IMR-90 (cell line): ENCODE measurements at regions not wholly inside any gene's neighbourhood (a gene's known extent, or its start where the extent isn't known, plus 50 kb on each side); places are given as distances from the start of the nearest gene placed in this dataset.
A peak's percentile ranks its signal among the peaks of the same experiment; 100 is the strongest.

Experiments used
- ATAC-seq: fragments of 200-7000 bp; cut with Tn5 transposase; 2 replicates; pipeline ENCODE4 v1.9.1; 2020; ENCODE audit warnings: low read depth, mild to moderate bottlenecking, moderate library complexity
- BruUV-seq: library from RNA; stranded (reverse); fragments of 400-500 nt; replicated peaks from 2 replicates; lab custom pipeline; 2021; lab: Mats Ljungman, UMichigan
- CTCF ChIA-PET: fragments of 300-600 bp; formaldehyde crosslinking; extraction: SDS; loops from one replicate; lab custom pipeline; 2021; ENCODE audit warnings: antibody characterized with exemption; lab: Yijun Ruan, JAX
- POLR2A ChIA-PET: fragments of 300-600 bp; sonication (Branson Sonifier 250); formaldehyde crosslinking; loops from one replicate; lab custom pipeline; 2022; ENCODE audit warnings: antibody characterized with exemption; ENCODE audit not compliant: unreplicated experiment; lab: Charles Lee
- DNase-seq: peaks from one replicate; pipeline ENCODE4 v3.0.0; 2013
- H2AFZ ChIP-seq: replicated peaks from 2 replicates; pipeline ENCODE3; 2013; ENCODE audit warnings: low read length, mild to moderate bottlenecking; ENCODE audit not compliant: poor library complexity
- H2AK5ac ChIP-seq: 2 replicates; pipeline ENCODE4 v1.6.1; 2013; ENCODE audit warnings: low read depth, low read length, inconsistent platforms
- H2AK9ac ChIP-seq: replicated peaks from 2 replicates; pipeline ENCODE3; 2013; ENCODE audit warnings: mild to moderate bottlenecking, low read depth, low read length, moderate library complexity; ENCODE audit not compliant: poor library complexity
- H2BK120ac ChIP-seq: 2 replicates; pipeline ENCODE4 v1.6.1; 2013; ENCODE audit warnings: low read depth, low read length, inconsistent platforms
- H2BK15ac ChIP-seq: 3 replicates; pipeline ENCODE4 v1.6.1; 2013; ENCODE audit warnings: low read depth, low read length, inconsistent platforms
- H2BK20ac ChIP-seq: 2 replicates; pipeline ENCODE4 v1.6.1; 2013; ENCODE audit warnings: low read depth, mild to moderate bottlenecking, inconsistent platforms, low read length, moderate library complexity
- H2BK5ac ChIP-seq: 2 replicates; pipeline ENCODE4 v1.6.1; 2013; ENCODE audit warnings: mild to moderate bottlenecking, low read depth, low read length, inconsistent platforms; ENCODE audit not compliant: poor library complexity, severe bottlenecking
- H3K14ac ChIP-seq: replicated peaks from 2 replicates; pipeline ENCODE4 v1.6.1; 2013; ENCODE audit warnings: low read depth, low read length, inconsistent platforms
- H3K18ac ChIP-seq: 2 replicates; pipeline ENCODE4 v1.6.1; 2013; ENCODE audit warnings: low read depth, low read length, control low read depth
- H3K23ac ChIP-seq: 2 replicates; pipeline ENCODE4 v1.6.1; 2013; ENCODE audit warnings: low read depth, low read length, inconsistent platforms
- H3K27ac ChIP-seq: 2 replicates; pipeline ENCODE4 v1.5.1; 2013; ENCODE audit warnings: mild to moderate bottlenecking, control low read depth, low read length; ENCODE audit not compliant: insufficient read depth
- H3K27me3 ChIP-seq: 2 replicates; pipeline ENCODE4 v1.6.1; 2013; ENCODE audit warnings: low read length; ENCODE audit not compliant: control insufficient read depth, insufficient read depth
- H3K36me3 ChIP-seq: 2 replicates; pipeline ENCODE4 v1.6.1; 2013; ENCODE audit warnings: low read length, mixed read lengths; ENCODE audit not compliant: control insufficient read depth, insufficient read depth
- H3K4ac ChIP-seq: 2 replicates; pipeline ENCODE4 v1.6.1; 2013; ENCODE audit warnings: low read depth, low read length, inconsistent platforms
- H3K4me1 ChIP-seq: 2 replicates; pipeline ENCODE4 v1.6.1; 2013; ENCODE audit warnings: low read length, mixed read lengths; ENCODE audit not compliant: control insufficient read depth, insufficient read depth
- H3K4me2 ChIP-seq: 2 replicates; pipeline ENCODE4 v1.6.1; 2013; ENCODE audit warnings: low read depth, mild to moderate bottlenecking, control low read depth, low read length, moderate library complexity
- H3K4me3 ChIP-seq: 2 replicates; pipeline ENCODE4 v1.5.1; 2013; ENCODE audit warnings: low read depth, mild to moderate bottlenecking, control low read depth, low read length, moderate library complexity; ENCODE audit not compliant: insufficient read depth
- H3K56ac ChIP-seq: 2 replicates; pipeline ENCODE4 v1.6.1; 2013; ENCODE audit warnings: low read length, inconsistent platforms; ENCODE audit not compliant: insufficient read depth; ENCODE audit errors: extremely low read depth
- H3K79me1 ChIP-seq, 2 experiments: 2 replicates each; pipeline ENCODE4 v1.6.1; 2013; ENCODE audit warnings: low read length in 2 of 2, inconsistent platforms in 1 of 2, low read depth in 1 of 2
- H3K9ac ChIP-seq: 2 replicates; pipeline ENCODE4 v1.6.1; 2013; ENCODE audit warnings: low read depth, low read length, control low read depth
- H3K9me1 ChIP-seq: 2 replicates; pipeline ENCODE4 v1.6.1; 2013; ENCODE audit warnings: low read length, inconsistent platforms; ENCODE audit not compliant: insufficient read depth
- H3K9me3 ChIP-seq: 2 replicates; pipeline ENCODE4 v1.6.1; 2013; ENCODE audit warnings: low read length; ENCODE audit not compliant: control insufficient read depth, insufficient read depth
- H4K20me1 ChIP-seq: 2 replicates; pipeline ENCODE4 v1.6.1; 2013; ENCODE audit warnings: low read length, inconsistent platforms; ENCODE audit not compliant: insufficient read depth
- H4K5ac ChIP-seq: 2 replicates; pipeline ENCODE4 v1.6.1; 2013; ENCODE audit warnings: mild to moderate bottlenecking, low read depth, low read length, control low read depth
- H4K8ac ChIP-seq, 2 experiments: 2 replicates each; pipeline ENCODE4 v1.6.1; 2013; ENCODE audit warnings: low read depth in 2 of 2, low read length in 2 of 2, control low read depth in 1 of 2, inconsistent platforms in 1 of 2
- H4K91ac ChIP-seq: 2 replicates; pipeline ENCODE4 v1.6.1; 2013; ENCODE audit warnings: low read depth, low read length, inconsistent platforms; ENCODE audit not compliant: insufficient read depth
- BHLHE40 ChIP-seq: fragments of 150-350 bp; IDR thresholded peaks from 2 replicates; pipeline ENCODE4 v1.6.1; 2016; ENCODE audit warnings: mild to moderate bottlenecking, low read depth, low read length
- CEBPB ChIP-seq: IDR thresholded peaks from 2 replicates; pipeline ENCODE4 v1.6.1; 2012; ENCODE audit warnings: low read depth, low read length, improper control_type of control experiment
- CHD1 ChIP-seq: IDR thresholded peaks from 2 replicates; pipeline ENCODE4 v1.6.1; 2012; ENCODE audit warnings: low read depth, low read length, improper control_type of control experiment
- CTCF ChIP-seq: conservative IDR thresholded peaks from 2 replicates; pipeline ENCODE4 v1.5.1; 2012; ENCODE audit warnings: mild to moderate bottlenecking, low read depth, low read length, improper control_type of control experiment
- FOS ChIP-seq: fragments of 150-350 bp; IDR thresholded peaks from 2 replicates; pipeline ENCODE4 v1.6.1; 2016; ENCODE audit warnings: low read depth, low read length
- MAFK ChIP-seq: IDR thresholded peaks from 2 replicates; pipeline ENCODE4 v1.6.1; 2012; ENCODE audit warnings: low read depth, low read length, improper control_type of control experiment
- MAZ ChIP-seq: IDR thresholded peaks from 2 replicates; pipeline ENCODE4 v1.6.1; 2012; ENCODE audit warnings: low read depth, mild to moderate bottlenecking, low read length, improper control_type of control experiment, moderate library complexity, borderline replicate concordance
- MXI1 ChIP-seq: IDR thresholded peaks from 2 replicates; pipeline ENCODE4 v1.6.1; 2012; ENCODE audit warnings: low read depth, mild to moderate bottlenecking, low read length, moderate library complexity, borderline replicate concordance
- NFE2L2 ChIP-seq: fragments of 150-350 bp; IDR thresholded peaks from 2 replicates; pipeline ENCODE4 v1.6.1; 2016; ENCODE audit warnings: low read depth, mild to moderate bottlenecking, low read length
- POLR2A ChIP-seq: IDR thresholded peaks from 2 replicates; pipeline ENCODE4 v1.6.1; 2012; ENCODE audit warnings: mild to moderate bottlenecking, low read depth, low read length
- RAD21 ChIP-seq: IDR thresholded peaks from 2 replicates; pipeline ENCODE4 v1.6.1; 2012; ENCODE audit warnings: low read length, improper control_type of control experiment
- RCOR1 ChIP-seq: IDR thresholded peaks from 2 replicates; pipeline ENCODE4 v1.6.1; 2012; ENCODE audit warnings: mild to moderate bottlenecking, low read length, improper control_type of control experiment; ENCODE audit not compliant: insufficient replicate concordance
- SMC3 ChIP-seq: fragments of 150-350 bp; IDR thresholded peaks from 2 replicates; pipeline ENCODE4 v1.6.1; 2016; ENCODE audit warnings: low read depth, mild to moderate bottlenecking, antibody characterized with exemption, low read length, moderate library complexity
- USF2 ChIP-seq: fragments of 150-350 bp; IDR thresholded peaks from 2 replicates; pipeline ENCODE4 v1.6.1; 2017; ENCODE audit warnings: mild to moderate bottlenecking, antibody characterized with exemption, low read length, low read depth
- dilution Hi-C: fragments of 300-500 bp; cut with HindIII; formaldehyde crosslinking; loops from one replicate; pipeline ENCODE4 v1.14.3; 2018; ENCODE audit warnings: low sequenced_read_pairs; ENCODE audit not compliant: unreplicated experiment
- in situ Hi-C: fragments of 300-500 bp; cut with MboI; formaldehyde crosslinking; loops from 3 replicates; pipeline ENCODE4 v1.14.3; 2019; ENCODE audit warnings: low sequenced_read_pairs, inconsistent platforms, mixed read lengths
- intact Hi-C: fragments of 100-400 bp; cut with micrococcal nuclease; formaldehyde crosslinking; loops from 2 replicates; pipeline ENCODE4 v1.10.0; 2022
- TF ChIP-seq, protein P1 (sequence below): fragments of 150-350 bp; IDR thresholded peaks from 2 replicates; pipeline ENCODE4 v1.6.1; 2016; ENCODE audit warnings: low read depth, mild to moderate bottlenecking, low read length, moderate library complexity, borderline replicate concordance

- no peak overlapping the region for H3K14ac ChIP-seq
- H2AK9ac ChIP-seq: no peak overlapping the region
- H3K27ac ChIP-seq: no peak overlapping the region
- H3K4me3 ChIP-seq: no peak overlapping the region
- H3K27me3 ChIP-seq: no peaks in the 10 kb centered on the region
- no peaks in the 10 kb centered on the region for H3K79me1 ChIP-seq
- in situ Hi-C loops: no loop called here
- ChIA-PET CTCF (no interaction called here), POLR2A (no interaction called here)
- intact Hi-C loops: loop anchor here (5.0 to 10.0 kb wide), 2 partner anchors 215 to 302 kb away; partner anchors contain the start of gene CSNK1A1L
- H3K23ac ChIP-seq: no peak overlapping the region
- no peak overlapping the region for H2BK15ac ChIP-seq
- DNase-seq (peak; percentile 46), ATAC-seq (no peak)
- H3K9me1 ChIP-seq: no peaks in the 10 kb centered on the region
- peaks cover 3% of the 10 kb centered on the region for H3K4me1 ChIP-seq
- no peak overlapping the region for H3K9ac ChIP-seq
- no peaks in the 10 kb centered on the region for H4K20me1 ChIP-seq
- H2BK20ac ChIP-seq: no peak overlapping the region
- H3K4me2 ChIP-seq: no peak overlapping the region
- H2AFZ ChIP-seq: no peak overlapping the region
- no peaks in the 10 kb centered on the region for H3K9me3 ChIP-seq
- H3K36me3 ChIP-seq: no peaks in the 10 kb centered on the region
- H3K56ac ChIP-seq: no peak overlapping the region
- H4K91ac ChIP-seq: no peak overlapping the region
- H2AK5ac ChIP-seq: no peak overlapping the region
- H3K18ac ChIP-seq: no peak overlapping the region
- no peak for TF ChIP-seq MXI1
- TF ChIP-seq CHD1: no peak
- TF ChIP-seq FOS: no peak
- no peak for TF ChIP-seq CEBPB
- no peak for TF ChIP-seq RAD21
- TF ChIP-seq RCOR1: no peak
- no peak for TF ChIP-seq USF2
- no peak for TF ChIP-seq CTCF
- no peak for TF ChIP-seq SMC3
- TF ChIP-seq, protein P1, sequence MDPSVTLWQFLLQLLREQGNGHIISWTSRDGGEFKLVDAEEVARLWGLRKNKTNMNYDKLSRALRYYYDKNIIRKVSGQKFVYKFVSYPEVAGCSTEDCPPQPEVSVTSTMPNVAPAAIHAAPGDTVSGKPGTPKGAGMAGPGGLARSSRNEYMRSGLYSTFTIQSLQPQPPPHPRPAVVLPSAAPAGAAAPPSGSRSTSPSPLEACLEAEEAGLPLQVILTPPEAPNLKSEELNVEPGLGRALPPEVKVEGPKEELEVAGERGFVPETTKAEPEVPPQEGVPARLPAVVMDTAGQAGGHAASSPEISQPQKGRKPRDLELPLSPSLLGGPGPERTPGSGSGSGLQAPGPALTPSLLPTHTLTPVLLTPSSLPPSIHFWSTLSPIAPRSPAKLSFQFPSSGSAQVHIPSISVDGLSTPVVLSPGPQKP: no peak
- TF ChIP-seq BHLHE40: no peak
- TF ChIP-seq POLR2A: no peak
- no peak for TF ChIP-seq MAZ
- no peak for TF ChIP-seq MAFK
- TF ChIP-seq NFE2L2: no peak
- H4K5ac ChIP-seq: no peak overlapping the region
- BruUV-seq: no TSS peak
- no peak overlapping the region for H2BK5ac ChIP-seq
- H2BK120ac ChIP-seq: no peak overlapping the region
- dilution Hi-C loops: no loop called here
- no peak overlapping the region for H4K8ac ChIP-seq
- H3K4ac ChIP-seq: no peak overlapping the region
These were observed 188.8 kb downstream of the POSTN start for GRCh38 chr13:37409756-37410155.
